ENCODE measurements at regions not wholly inside any gene's neighbourhood (a gene's known extent, or its start where the extent isn't known, plus 50 kb on each side); places are given as distances from the start of the nearest gene placed in this dataset.

DNA sequence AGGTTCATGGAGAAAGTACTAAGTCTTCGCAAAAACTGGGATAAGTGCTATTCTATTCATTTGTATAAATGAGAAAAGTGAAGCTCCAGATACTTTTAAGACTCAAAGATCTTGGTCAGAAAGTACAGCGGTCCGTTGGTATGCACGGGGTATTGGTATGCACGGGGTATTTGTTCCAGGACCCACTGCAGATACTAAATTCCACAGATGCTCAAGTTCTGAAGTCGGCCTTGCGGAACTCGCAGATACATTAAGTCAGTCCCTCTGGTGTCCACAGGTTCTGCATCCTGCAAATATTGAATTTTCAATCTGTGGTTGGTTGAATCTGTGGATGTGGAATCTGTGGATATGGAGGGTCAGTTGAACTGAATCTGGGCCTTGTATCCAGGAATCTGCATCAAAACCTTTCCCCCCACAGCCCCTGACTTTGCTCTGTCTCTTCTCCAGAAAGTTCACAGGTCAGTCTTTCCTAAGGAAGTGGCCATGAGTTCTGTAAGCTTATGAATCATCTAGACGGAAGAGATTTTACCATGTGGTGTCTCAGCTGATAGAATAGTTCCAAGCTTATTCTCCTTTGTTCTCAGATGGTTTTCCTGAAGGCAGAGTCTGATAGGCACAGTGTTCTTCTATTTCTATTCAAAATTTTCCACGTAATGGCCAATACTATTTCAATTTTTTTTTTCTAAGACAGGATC lies 274.7 kb downstream of the NEDD1 start:
- no peak for DNase-seq (ENCODE audit: low spot score)

- DNase-seq (ENCODE audit: low spot score) = no peak
Measured at GRCh38 chr12:97182769-97183168, 275.7 kb downstream of the NEDD1 start.

GRCh38 chr12:97184127-97184773 lies 277.2 kb downstream of the NEDD1 start:
- no peak for DNase-seq (ENCODE audit: low spot score)

GRCh38 chr12:97185567-97185966 lies 277.0 kb upstream of the RMST start:
- no peak for DNase-seq (ENCODE audit: low spot score)

- DNase-seq (ENCODE audit: low spot score) = no peak
Measured at GRCh38 chr12:97194546-97194945, 268.1 kb upstream of the RMST start.

DNA sequence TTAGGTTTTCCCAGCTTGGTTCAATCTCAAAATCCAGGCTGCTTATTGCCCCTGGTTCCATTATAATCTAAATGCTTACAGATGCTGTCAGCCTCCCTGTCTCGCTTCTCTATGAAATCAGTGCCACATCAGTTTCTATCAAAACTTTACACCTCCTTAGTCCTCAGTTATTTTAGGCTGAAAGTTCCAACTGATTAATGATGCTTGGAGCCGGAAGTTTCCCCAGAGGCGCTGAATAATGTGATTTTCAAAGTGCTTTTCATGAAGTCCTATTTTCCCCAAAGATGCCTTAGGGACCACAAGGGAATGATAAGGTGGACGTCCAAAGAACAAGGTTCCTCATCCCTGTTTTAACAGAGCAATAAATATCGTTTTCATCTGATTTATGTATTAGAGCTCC lies 262.4 kb upstream of the RMST start:
- no peak for DNase-seq (ENCODE audit: low spot score)

DNA sequence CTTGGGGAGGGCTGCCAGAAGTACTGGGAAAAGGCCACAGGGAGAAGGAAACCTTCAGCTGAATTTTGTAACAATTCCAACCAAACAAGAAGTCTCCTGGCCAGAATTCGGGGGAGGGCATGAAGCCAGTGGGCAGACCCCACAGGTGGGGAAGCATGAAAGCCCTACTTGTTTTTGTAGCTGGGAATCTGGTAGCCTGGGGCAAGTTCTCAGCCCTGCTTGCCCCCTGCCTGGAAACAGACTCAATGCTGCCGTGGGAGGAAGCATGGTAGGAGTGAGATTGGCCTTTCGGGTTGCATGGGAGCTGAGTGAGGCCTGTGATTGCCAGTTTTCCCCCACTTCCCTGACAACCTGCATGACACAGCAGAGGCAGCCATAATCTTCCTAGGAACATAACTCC lies 259.2 kb upstream of the RMST start:
- no peak for DNase-seq (ENCODE audit: low spot score)

DNA sequence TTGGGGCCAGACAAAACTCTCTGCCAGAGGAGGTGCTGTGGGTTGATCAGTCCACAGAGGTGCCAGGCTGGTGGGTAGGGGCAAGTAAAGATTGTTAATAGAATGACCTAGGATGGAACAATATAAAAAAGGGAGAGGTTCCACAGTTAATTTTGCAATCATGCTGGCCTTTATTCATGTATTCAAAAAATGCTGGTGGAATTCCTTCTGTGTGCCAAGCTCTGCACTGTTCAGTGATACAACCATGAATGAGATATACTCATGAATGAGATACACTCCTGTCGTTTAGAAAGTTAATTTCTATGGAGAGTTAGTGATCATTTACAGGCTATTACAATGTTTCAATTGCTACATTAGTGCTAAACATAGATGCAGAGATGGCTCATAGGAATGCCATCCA lies 252.6 kb upstream of the RMST start:
- DNase-seq (ENCODE audit: low spot score) = no peak

- no peak for DNase-seq (ENCODE audit: low spot score)
Measured at GRCh38 chr12:97211416-97211930, 251.1 kb upstream of the RMST start.

DNA sequence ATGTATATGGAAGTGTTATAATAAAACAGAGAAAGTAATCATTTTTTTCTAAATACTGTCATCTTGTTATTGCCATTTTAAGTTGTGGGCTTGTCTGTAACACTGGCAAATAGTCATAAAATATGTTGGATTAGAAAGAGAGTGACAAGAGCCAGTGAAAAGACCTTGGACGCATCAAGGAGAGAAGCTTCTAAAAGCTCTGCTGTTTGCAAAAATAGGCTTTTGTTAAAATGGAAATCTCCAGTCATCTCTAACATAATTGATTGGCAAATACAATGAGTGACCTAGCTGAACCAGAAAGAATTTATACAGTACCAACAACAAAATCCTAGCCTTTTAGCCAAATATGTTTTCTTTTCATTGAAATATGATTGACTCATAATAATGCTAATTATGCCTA lies 245.8 kb upstream of the RMST start:
- DNase-seq (ENCODE audit: low spot score) = no peak

- no peak for DNase-seq (ENCODE audit: low spot score)
Measured at GRCh38 chr12:97222391-97222790, 240.2 kb upstream of the RMST start.

GRCh38 chr12:97223419-97223818 lies 239.2 kb upstream of the RMST start:
- no peak for DNase-seq (ENCODE audit: low spot score)

DNA sequence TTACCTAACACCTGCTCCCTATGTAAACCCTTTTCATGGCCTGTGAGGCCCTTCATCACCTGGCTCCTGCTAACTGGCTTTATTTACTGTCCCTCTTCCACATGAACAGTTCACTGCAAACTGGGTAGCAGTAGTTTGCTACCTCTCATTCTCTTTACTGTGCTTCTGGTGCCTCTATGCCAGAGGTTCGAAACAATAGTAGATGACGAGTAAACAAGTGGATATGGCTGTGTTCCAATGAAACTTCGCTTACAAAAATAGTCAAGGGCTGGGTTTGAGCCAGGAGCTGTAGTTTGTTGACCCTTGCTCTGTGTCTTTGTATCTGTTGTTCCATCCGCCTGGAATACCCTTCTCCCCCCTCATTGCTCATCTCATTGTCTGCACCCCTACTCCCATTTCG lies 233.6 kb upstream of the RMST start:
- no peak for DNase-seq (ENCODE audit: low spot score)

GRCh38 chr12:97235102-97235501 lies 227.5 kb upstream of the RMST start:
- DNase-seq (ENCODE audit: low spot score) = no peak

- no peak for DNase-seq (ENCODE audit: low spot score)
Measured at GRCh38 chr12:97246368-97246767, 216.2 kb upstream of the RMST start.

GRCh38 chr12:97250483-97250882 lies 212.1 kb upstream of the RMST start:
- DNase-seq (ENCODE audit: low spot score) = no peak

DNA sequence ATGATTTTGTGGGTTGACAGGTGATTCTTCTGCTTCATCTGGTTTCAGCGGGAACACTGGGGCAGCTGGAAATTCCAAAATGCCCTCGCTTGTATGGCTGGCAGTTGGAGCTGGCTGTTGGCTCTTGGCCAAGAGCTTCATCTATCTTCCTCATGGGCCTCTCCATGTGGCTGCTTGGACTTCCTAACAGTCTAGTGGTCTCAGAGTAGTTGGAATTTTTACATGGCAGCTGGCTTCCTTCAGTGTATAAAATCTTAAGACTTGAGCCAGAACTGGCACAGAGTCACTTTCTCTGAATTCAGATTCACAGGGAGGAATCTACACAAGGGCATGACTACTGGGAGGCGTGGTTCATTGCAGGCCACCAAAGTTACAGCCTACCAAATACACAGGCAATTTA lies 204.9 kb upstream of the RMST start:
- DNase-seq (ENCODE audit: low spot score) = no peak

- no peak for DNase-seq (ENCODE audit: low spot score)
Measured at GRCh38 chr12:97259098-97259497, 203.5 kb upstream of the RMST start.

- no peak for DNase-seq (ENCODE audit: low spot score)
Measured at GRCh38 chr12:97260786-97261185, 201.8 kb upstream of the RMST start.

- no peak for DNase-seq (ENCODE audit: low spot score)
Measured at GRCh38 chr12:97267166-97267565, 195.4 kb upstream of the RMST start.

DNA sequence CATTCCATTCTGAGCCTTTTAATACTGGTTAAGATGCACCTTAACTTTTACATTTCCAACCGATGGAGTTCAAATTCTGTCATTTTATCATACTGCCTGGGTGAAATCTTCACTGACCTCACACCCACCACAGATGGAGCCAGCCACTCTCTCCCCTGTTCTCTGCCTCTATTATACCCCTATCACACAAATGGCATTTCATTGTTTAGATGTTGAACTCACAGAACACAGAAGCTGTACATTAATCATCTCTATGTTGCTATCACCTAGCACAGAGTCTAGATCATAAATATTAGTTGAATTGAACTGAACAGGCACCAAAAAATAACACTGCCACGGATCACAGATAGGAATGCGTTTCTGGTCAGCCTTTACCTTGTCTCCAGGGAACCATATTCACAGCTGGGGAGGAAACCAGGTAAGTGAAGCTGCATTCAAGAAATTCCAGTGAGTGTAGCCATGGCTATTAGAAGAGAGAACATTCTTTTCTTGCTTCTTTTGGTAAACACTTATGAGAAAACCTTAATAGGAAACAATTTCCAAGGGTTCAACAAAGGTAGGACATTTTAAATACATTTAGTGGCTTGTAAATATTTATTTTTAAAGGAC lies 194.9 kb upstream of the RMST start:
- no peak for DNase-seq (ENCODE audit: low spot score)

- no peak for DNase-seq (ENCODE audit: low spot score)
Measured at GRCh38 chr12:97272471-97272870, 190.1 kb upstream of the RMST start.

DNA sequence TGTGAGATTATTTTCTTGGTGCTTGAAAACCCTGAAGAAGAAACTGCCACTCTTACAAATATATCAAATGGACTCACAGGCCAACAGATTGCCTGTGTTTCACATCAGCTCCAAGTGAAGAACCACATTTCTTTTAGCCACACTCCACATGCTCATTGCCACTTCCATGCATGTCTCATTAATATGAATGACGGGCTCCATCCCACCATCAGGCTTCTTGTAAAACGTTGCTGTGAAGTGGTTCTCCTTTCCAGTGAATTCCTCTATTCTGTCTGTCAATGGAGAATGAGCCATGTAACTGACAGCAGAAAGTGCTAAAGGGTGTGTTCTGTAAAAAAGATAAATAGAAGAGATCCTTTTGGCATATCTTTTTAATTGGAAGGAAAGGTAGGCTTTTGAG lies 188.2 kb upstream of the RMST start:
- no peak for DNase-seq (ENCODE audit: low spot score)

All from LoVo (cell line).